Neural cell (in vitro differentiated cells): ENCODE measurements at regions not wholly inside any gene's neighbourhood (a gene's known extent, or its start where the extent isn't known, plus 50 kb on each side); places are given as distances from the start of the nearest gene placed in this dataset.
A peak's percentile ranks its signal among the peaks of the same experiment; 100 is the strongest.

Source experiments
- H2AFZ ChIP-seq: fragments of 200-600, 300-800 bp; sonication (generic), shearing (Covaris generic); 2 replicates; pipeline ENCODE4 v1.6.0; 2014; ENCODE audit warnings: low read depth, mild to moderate bottlenecking, antibody characterized with exemption, low read length, moderate library complexity
- H3F3A ChIP-seq: fragments of 200-600 bp; shearing (Covaris generic); 2 replicates; pipeline ENCODE4 v1.6.1; 2016; ENCODE audit warnings: mild to moderate bottlenecking, moderate library complexity, mixed read lengths, antibody characterized with exemption, low read length; ENCODE audit not compliant: insufficient read depth, poor library complexity, severe bottlenecking
- H3K27ac ChIP-seq: fragments of 200-600, 300-800 bp; sonication (generic), shearing (Covaris generic); 2 replicates; pipeline ENCODE4 v1.5.1; 2014; ENCODE audit warnings: mild to moderate bottlenecking, low read length, moderate library complexity
- H3K27me3 ChIP-seq: fragments of 300-800, 200-600 bp; sonication (generic), shearing (Covaris generic); 2 replicates; pipeline ENCODE4 v1.6.0; 2014; ENCODE audit warnings: mild to moderate bottlenecking, low read depth, low read length, moderate library complexity; ENCODE audit not compliant: insufficient read depth
- H3K36me3 ChIP-seq: fragments of 300-800, 200-600 bp; sonication (generic), shearing (Covaris generic); 2 replicates; pipeline ENCODE4 v1.5.1; 2014; ENCODE audit warnings: mild to moderate bottlenecking, antibody characterized with exemption, low read length, moderate library complexity; ENCODE audit not compliant: insufficient read depth
- H3K4me2 ChIP-seq: fragments of 300-800, 200-600 bp; sonication (generic), shearing (Covaris generic); 2 replicates; pipeline ENCODE4 v1.6.0; 2014; ENCODE audit warnings: mild to moderate bottlenecking, low read length
- H3K4me3 ChIP-seq: fragments of 300-800, 200-600 bp; sonication (generic), shearing (Covaris generic); 2 replicates; pipeline ENCODE4 v1.5.1; 2014; ENCODE audit warnings: mild to moderate bottlenecking, low read length, moderate library complexity
- H3K79me2 ChIP-seq: fragments of 200-600 bp; shearing (Covaris generic); replicated peaks from 2 replicates; pipeline ENCODE4 v1.6.0; 2014; ENCODE audit warnings: mild to moderate bottlenecking, low read length, moderate library complexity; ENCODE audit not compliant: insufficient read depth
- H3K9ac ChIP-seq: fragments of 300-800, 200-600 bp; sonication (generic), shearing (Covaris generic); 2 replicates; pipeline ENCODE4 v1.6.1; 2016; ENCODE audit warnings: mild to moderate bottlenecking, low read length, mixed read lengths
- H3K9me2 ChIP-seq: fragments of 200-600 bp; shearing (Covaris generic); 2 replicates; pipeline ENCODE4 v1.6.1; 2016; ENCODE audit warnings: mild to moderate bottlenecking, low read length, mixed read lengths; ENCODE audit not compliant: insufficient read depth
- H3K9me3 ChIP-seq: fragments of 200-600, 300-800 bp; sonication (generic), shearing (Covaris generic); 2 replicates; pipeline ENCODE4 v1.6.1; 2016; ENCODE audit warnings: mild to moderate bottlenecking, mixed run types, low read length, moderate library complexity, mixed read lengths
- H4K20me1 ChIP-seq: fragments of 200-600 bp; shearing (Covaris generic); 2 replicates; pipeline ENCODE4 v1.6.1; 2016; ENCODE audit warnings: mild to moderate bottlenecking, mixed run types; ENCODE audit not compliant: insufficient read depth
- EP300 ChIP-seq: fragments of 450-650 bp; conservative IDR thresholded peaks from 2 replicates; pipeline ENCODE4 v1.6.1; 2014; ENCODE audit warnings: antibody characterized with exemption, mild to moderate bottlenecking, moderate library complexity; ENCODE audit not compliant: poor library complexity, severe bottlenecking
- EZH2 ChIP-seq: fragments of 200-600, 300-800 bp; shearing (Covaris generic), sonication (generic); IDR thresholded peaks from 2 replicates; pipeline ENCODE4 v1.6.1; 2014; ENCODE audit warnings: antibody characterized with exemption, low read length, borderline replicate concordance, mild to moderate bottlenecking; ENCODE audit not compliant: insufficient read depth, poor library complexity, severe bottlenecking
- MXI1 ChIP-seq: fragments of 450-650 bp; conservative IDR thresholded peaks from 2 replicates; pipeline ENCODE4 v1.6.1; 2014; ENCODE audit warnings: antibody characterized with exemption, mild to moderate bottlenecking; ENCODE audit not compliant: poor library complexity, severe bottlenecking
- POLR2AphosphoS5 ChIP-seq: IDR thresholded peaks from 2 replicates; pipeline ENCODE4 v1.6.1; 2012
- RAD21 ChIP-seq: fragments of 450-650 bp; conservative IDR thresholded peaks from 2 replicates; pipeline ENCODE4 v1.6.1; 2014; ENCODE audit warnings: antibody characterized with exemption, mild to moderate bottlenecking, moderate library complexity
- SMC3 ChIP-seq: fragments of 450-650 bp; conservative IDR thresholded peaks from 2 replicates; pipeline ENCODE4 v1.6.1; 2014; ENCODE audit warnings: antibody characterized with exemption, mild to moderate bottlenecking, moderate library complexity; ENCODE audit not compliant: poor library complexity
- TAF1 ChIP-seq: IDR thresholded peaks from 2 replicates; pipeline ENCODE4 v1.6.1; 2012; ENCODE audit warnings: low read depth
- TF ChIP-seq, protein P1 (sequence below): fragments of 450-650 bp; IDR thresholded peaks from 2 replicates; pipeline ENCODE4 v1.5.1; 2014; ENCODE audit warnings: antibody characterized with exemption, mild to moderate bottlenecking, moderate library complexity; ENCODE audit not compliant: poor library complexity, severe bottlenecking
- TF ChIP-seq, protein P2 (sequence below): IDR thresholded peaks from 2 replicates; pipeline ENCODE4 v1.6.1; 2012; ENCODE audit warnings: borderline replicate concordance

DNA sequence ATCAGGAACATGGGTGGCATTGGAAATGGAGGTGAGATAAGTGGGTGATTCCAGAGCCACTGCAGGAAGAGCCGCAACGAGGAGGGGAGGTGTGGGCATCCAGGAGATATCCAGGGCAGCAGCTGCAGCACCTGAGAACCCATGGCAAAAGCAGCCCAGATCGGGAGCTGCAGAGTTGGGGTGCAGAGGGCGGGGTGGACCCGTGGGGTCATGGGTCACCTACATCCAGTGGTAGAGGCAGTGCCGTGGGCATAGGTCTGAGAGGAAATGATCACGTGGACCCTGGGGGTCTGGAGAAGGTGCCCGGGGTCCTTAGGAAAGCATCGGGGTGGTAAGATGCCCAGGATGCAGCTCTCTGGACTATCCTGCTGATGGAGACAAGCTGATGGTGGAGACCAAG is 530.0 kb downstream of the GLRX3 start:
- no peak overlapping the region for H3K27ac ChIP-seq
- H4K20me1 ChIP-seq, result no peaks in the 10 kb centered on the region
- no peaks in the 10 kb centered on the region for H3F3A ChIP-seq
- TF ChIP-seq MXI1, result no peak
- no peak for TF ChIP-seq EZH2
- TF ChIP-seq, protein P1, sequence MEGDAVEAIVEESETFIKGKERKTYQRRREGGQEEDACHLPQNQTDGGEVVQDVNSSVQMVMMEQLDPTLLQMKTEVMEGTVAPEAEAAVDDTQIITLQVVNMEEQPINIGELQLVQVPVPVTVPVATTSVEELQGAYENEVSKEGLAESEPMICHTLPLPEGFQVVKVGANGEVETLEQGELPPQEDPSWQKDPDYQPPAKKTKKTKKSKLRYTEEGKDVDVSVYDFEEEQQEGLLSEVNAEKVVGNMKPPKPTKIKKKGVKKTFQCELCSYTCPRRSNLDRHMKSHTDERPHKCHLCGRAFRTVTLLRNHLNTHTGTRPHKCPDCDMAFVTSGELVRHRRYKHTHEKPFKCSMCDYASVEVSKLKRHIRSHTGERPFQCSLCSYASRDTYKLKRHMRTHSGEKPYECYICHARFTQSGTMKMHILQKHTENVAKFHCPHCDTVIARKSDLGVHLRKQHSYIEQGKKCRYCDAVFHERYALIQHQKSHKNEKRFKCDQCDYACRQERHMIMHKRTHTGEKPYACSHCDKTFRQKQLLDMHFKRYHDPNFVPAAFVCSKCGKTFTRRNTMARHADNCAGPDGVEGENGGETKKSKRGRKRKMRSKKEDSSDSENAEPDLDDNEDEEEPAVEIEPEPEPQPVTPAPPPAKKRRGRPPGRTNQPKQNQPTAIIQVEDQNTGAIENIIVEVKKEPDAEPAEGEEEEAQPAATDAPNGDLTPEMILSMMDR, result no peak
- TF ChIP-seq SMC3, result no peak
- TF ChIP-seq POLR2AphosphoS5, result no peak
- no peak for TF ChIP-seq EP300
- TF ChIP-seq, protein P2, sequence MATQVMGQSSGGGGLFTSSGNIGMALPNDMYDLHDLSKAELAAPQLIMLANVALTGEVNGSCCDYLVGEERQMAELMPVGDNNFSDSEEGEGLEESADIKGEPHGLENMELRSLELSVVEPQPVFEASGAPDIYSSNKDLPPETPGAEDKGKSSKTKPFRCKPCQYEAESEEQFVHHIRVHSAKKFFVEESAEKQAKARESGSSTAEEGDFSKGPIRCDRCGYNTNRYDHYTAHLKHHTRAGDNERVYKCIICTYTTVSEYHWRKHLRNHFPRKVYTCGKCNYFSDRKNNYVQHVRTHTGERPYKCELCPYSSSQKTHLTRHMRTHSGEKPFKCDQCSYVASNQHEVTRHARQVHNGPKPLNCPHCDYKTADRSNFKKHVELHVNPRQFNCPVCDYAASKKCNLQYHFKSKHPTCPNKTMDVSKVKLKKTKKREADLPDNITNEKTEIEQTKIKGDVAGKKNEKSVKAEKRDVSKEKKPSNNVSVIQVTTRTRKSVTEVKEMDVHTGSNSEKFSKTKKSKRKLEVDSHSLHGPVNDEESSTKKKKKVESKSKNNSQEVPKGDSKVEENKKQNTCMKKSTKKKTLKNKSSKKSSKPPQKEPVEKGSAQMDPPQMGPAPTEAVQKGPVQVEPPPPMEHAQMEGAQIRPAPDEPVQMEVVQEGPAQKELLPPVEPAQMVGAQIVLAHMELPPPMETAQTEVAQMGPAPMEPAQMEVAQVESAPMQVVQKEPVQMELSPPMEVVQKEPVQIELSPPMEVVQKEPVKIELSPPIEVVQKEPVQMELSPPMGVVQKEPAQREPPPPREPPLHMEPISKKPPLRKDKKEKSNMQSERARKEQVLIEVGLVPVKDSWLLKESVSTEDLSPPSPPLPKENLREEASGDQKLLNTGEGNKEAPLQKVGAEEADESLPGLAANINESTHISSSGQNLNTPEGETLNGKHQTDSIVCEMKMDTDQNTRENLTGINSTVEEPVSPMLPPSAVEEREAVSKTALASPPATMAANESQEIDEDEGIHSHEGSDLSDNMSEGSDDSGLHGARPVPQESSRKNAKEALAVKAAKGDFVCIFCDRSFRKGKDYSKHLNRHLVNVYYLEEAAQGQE, result no peak
- no peak for TF ChIP-seq TAF1
- no peak for TF ChIP-seq RAD21
- H3K9ac ChIP-seq, result no peak overlapping the region
- H3K9me2 ChIP-seq, result no peaks in the 10 kb centered on the region
- no peaks in the 10 kb centered on the region for H3K36me3 ChIP-seq
- no peak overlapping the region for H3K4me2 ChIP-seq
- H3K27me3 ChIP-seq, result no peaks in the 10 kb centered on the region
- no peak overlapping the region for H2AFZ ChIP-seq
- no peak overlapping the region for H3K4me3 ChIP-seq
- no peaks in the 10 kb centered on the region for H3K79me2 ChIP-seq
- no peaks in the 10 kb centered on the region for H3K9me3 ChIP-seq

DNA sequence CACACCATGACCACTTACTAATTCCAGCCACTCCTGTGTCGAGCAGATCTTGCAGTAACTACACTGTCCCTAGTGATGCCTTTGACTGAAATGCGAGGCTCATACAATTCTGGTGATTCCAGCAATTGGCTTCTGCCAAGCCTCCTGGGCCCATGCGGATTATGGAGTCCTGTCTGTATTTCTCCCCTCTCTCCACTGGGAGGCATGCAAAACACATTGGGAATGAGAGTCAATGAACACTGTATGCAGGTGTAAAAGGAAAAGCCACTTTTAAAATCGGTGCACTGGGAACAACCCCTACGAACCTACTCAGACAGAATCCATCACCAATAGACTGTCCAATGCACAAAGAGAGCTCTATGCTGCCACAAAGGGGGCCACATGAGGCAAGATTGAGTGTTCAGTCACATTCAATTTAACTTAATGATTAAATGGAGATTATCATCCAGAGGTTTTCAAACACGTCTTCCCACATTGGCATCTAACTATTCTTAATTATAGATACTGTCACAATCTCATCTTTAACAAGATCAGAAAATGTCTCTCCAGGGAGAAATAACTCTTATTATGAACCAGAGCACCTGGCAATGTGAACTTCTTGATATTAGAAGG is 550.6 kb downstream of the GLRX3 start:
- Histone ChIP-seq H3K4me3 (no peak overlapping the region), H2AFZ (no peak overlapping the region), H3K9me3 (no peaks in the 10 kb centered on the region), H3K9ac (no peak overlapping the region), H3K4me2 (no peak overlapping the region), H3K9me2 (no peaks in the 10 kb centered on the region), H3K36me3 (no peaks in the 10 kb centered on the region), H4K20me1 (no peaks in the 10 kb centered on the region), H3K79me2 (no peaks in the 10 kb centered on the region), H3F3A (no peaks in the 10 kb centered on the region), H3K27me3 (no peaks in the 10 kb centered on the region), H3K27ac (no peak overlapping the region)
- peak; percentile 91 for TF ChIP-seq SMC3
- TF ChIP-seq, protein P1, result peak; percentile 87
- TF ChIP-seq RAD21, result peak; percentile 91
- TF ChIP-seq POLR2AphosphoS5, result peak; percentile 33
- no peak for TF ChIP-seq TAF1
- no peak for TF ChIP-seq EZH2
